GM20431 (cell line): ENCODE measurements at regions not wholly inside any gene's neighbourhood (a gene's known extent, or its start where the extent isn't known, plus 50 kb on each side); places are given as distances from the start of the nearest gene placed in this dataset.
"Not testable (repeated sequence)": the region's sequence is repeated elsewhere in the genome, so short reads cannot be mapped to it uniquely, and the experiment has no call there.

Source experiments
- in situ Hi-C: fragments of 300-500 bp; cut with MseI, MboI; formaldehyde crosslinking; loops from one replicate; pipeline ENCODE4 v1.15.0; 2020; ENCODE audit warnings: low sequenced_read_pairs; ENCODE audit not compliant: unreplicated experiment

DNA sequence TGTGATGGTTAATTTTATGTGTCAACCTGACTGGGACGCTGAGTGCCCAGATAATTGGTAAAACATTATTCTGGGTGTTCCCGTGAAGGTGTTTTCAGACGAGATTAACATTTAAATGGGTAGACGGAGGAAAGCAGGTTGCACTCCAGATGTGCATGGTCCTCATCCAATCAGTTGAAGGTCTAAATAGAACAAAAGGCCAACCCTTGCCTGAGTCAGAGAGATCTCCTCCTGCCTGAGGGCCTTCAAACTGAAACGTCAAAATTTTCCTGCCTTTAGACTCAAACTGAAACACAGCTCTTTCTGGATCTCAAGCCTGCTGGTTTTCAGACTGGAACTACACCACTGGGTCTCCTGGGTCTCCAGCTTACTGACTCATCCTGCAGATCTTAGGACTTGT, 73.5 kb downstream of the NPIPA8 start:
- in situ Hi-C loops, result not testable (repeated sequence)

GRCh38 chr16:18261848-18262247, 74.7 kb downstream of the NPIPA8 start:
- in situ Hi-C loops, result not testable (repeated sequence)

DNA sequence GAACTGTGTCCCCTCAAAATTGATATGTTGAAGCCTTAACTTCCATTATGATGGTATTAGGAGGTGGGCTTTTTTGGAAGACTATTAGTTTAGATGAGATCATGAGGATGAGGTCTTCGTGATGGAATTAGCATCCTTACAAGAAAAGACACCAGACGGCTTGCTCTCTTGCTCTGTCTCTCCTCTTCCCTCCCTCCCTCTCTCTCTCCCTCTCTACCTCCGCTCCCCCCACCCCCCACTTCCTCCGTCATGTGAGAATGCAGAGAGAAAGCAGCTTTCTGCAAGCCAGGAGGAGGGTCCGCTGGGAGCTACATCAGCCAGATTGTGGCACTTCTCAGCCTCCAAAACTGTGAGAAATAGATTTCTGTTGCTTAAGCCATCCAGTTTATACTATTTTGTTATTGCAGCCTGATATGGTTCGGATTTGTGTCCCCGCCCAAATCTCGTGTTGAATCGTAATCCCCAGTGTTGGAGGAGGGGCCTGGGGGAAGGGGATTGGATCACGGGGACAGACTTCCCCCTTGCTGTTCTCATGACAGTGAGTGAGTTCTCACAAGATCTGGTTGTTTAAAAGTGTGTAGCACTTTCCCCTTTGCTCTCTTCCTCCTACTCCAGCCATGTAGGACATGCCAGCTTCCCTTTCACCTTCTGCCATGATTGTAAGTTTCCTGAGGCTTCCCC, 76.9 kb downstream of the NPIPA8 start:
- in situ Hi-C loops, result not testable (repeated sequence)

- in situ Hi-C loops, result not testable (repeated sequence)
Measured at GRCh38 chr16:18252943-18253342, 83.6 kb downstream of the NPIPA8 start.

DNA sequence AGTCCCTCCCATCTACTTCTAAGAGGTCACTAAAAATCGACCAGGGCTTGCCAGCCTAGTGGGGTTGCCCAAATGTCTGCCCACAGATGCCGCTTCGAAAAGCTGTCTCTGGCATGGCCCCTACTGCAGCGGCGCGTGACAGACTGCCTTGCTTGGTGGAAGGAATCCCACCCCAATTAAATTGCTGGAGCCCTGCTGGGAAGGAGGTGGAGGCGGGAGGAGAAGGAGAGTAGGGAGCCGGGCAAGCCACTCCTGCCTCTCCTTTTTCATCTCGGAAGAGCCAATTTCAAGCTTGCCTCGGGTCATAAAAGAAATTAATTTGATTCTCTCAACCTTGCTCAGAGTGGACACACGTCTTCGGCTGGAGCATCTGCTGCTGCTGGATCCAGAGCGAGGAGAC, 106.0 kb downstream of the NPIPA8 start:
- in situ Hi-C loops, result not testable (repeated sequence)

- in situ Hi-C loops, result not testable (repeated sequence)
Measured at GRCh38 chr16:18222054-18223009, 114.2 kb downstream of the NPIPA8 start.

DNA sequence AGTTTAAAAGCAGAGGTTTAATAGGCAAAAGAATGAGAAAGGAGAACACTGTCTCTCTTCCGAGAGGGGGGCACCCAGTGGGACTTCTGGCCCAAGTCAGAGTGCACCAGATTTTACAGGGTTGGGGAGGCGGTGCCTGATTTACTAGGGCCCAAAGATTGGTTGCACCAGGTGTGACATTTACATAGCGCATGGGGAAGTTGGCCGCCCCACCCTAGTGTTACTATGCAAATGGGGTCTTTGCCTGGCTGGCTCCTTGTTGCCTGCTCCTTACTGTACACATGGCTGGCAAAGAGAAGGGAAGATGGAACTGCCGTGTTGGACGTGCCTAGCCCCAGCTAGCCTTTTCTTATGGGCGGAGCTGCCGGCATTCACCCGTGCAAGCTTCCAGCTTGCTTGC, 118.8 kb downstream of the NPIPA8 start:
- in situ Hi-C loops, result not testable (repeated sequence)

- in situ Hi-C loops, result not testable (repeated sequence)
Measured at GRCh38 chr16:18216814-18217213, 119.7 kb downstream of the NPIPA8 start.

DNA sequence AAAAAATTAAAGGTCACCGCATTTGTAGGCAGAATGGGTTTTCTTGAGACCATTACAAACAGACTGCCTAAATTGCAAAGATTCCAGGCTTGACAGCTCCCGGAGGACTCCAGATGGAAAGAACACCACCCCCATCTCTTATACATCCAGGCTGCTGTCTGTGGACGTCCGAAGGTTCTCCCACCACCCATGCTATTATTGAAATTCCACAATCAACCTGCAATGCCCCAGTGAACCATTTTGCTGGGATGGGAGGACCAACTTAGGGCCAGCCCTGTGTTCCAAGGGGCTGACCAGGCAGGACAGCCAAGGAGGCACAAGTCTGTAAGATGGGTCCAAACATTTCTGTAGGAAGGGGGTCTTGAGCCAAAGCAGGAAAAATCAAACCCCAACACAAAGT, 122.7 kb downstream of the NPIPA8 start:
- in situ Hi-C loops, result not testable (repeated sequence)

GRCh38 chr16:18211505-18211904, 125.0 kb downstream of the NPIPA8 start:
- in situ Hi-C loops, result not testable (repeated sequence)

GRCh38 chr16:18204786-18205185, 131.8 kb downstream of the NPIPA8 start:
- in situ Hi-C loops, result not testable (repeated sequence)

DNA sequence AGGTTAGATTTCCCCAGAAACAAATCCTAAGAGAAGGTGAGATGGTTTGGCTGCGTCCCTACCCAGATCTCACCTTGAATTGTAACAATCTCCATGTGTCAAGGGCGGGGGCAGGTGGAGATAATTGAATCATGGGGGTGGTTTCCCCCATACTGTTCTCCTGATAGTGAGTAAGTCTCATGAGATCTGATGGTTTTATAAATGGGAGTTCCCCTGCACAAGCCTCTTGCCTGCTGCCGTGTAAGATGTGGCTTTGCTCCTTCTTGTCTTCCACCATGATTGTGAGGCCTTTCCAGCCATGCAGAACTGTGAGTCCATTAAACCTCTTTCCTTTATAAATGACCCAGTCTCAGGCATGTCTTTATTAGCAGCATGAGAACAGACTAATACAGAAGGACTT, 132.2 kb downstream of the NPIPA8 start:
- in situ Hi-C loops, result not testable (repeated sequence)

DNA sequence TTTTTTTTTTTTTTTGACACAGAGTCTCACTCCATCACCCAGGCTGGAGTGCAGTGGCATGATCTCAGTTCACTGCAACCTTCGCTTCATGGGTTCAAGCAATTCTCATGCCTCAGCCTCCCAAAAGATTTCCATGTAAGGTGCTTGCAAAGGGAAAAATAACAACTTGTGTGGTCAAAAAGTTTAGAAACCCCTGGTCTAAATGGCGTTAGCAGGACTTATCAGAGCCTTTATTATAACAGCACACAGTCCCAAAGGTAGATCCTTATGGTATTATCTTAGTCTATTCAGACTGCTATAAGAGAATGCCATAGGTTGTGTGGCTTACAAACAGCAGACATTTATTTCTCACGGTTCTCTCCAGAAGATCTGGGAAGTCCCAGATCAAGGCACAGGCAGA, 135.0 kb downstream of the NPIPA8 start:
- in situ Hi-C loops, result not testable (repeated sequence)

DNA sequence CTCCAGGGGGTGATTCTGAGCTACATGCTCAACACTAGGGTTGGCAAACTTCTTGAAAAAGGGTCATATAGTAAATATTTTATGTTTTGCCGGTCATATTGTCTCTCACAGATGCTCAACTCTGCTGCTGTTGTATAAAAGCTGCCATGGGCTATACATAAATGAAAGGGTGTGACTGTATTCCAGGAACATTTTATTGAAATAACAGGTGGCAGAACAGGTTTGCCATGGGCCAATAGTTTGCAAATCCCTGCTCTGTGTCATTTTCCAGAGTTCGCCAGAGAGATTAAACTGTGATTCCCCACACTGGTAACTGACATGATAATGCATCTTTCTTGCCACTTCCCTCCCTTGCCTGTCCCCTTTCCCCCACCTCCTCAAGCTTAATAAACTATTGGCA, 144.1 kb downstream of the NPIPA8 start:
- in situ Hi-C loops, result not testable (repeated sequence)

DNA sequence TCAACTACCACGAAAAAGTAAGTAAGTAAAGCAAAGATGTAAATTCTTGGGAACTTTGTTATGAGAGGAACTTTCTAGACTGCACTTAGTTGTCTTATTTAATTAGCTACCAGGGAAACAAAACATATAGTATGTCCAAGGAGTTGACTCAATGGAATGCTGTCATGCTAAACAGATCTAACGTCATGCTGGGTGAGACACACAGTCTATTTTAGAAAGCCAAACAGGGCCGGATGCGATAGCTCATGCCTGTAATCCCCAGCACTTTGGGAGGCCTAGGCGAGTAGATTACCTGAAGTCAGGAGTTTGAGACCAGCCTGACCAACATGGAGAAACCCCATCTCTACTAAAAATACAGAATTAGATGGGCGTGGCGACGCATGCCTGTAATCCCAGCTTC, 146.4 kb downstream of the NPIPA8 start:
- in situ Hi-C loops, result not testable (repeated sequence)

DNA sequence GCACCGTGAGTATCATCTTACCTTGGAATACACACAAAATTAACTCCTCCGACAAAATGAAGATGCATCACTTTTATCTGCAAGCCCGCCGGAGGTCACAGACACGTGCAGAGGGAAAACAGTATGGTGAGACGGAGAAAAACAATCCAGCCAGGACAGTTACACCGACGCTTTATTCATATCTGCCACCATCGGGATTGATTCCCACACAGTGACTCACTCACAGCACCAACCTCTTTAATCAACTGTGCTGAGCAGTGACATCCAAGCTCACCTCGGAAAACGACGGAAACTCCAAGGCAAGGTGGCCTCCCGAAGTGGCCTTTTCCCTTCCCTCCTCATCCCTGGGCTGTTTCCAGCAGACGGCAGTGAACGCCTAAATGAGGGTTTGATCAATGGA, 151.8 kb downstream of the NPIPA8 start:
- in situ Hi-C loops, result not testable (repeated sequence)

DNA sequence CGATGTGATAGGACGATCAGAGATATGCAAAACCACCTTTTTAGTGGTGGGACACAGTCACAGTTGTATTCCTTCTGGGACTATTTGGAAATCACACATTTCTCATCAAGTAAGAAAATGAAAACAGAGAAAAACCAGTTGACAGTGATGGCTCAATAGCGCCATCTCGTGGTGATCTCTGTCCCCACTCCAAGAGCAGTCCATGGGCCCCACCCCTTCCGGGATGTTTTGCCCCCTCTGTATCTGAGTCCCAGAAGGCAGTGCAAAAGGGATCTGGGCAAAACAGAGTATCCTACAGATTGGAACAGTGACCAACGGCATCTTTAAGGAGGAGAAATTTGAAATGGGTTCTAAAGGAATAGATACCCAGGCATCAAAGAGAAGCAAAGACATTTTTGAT, 155.5 kb downstream of the NPIPA8 start:
- in situ Hi-C loops, result not testable (repeated sequence)

DNA sequence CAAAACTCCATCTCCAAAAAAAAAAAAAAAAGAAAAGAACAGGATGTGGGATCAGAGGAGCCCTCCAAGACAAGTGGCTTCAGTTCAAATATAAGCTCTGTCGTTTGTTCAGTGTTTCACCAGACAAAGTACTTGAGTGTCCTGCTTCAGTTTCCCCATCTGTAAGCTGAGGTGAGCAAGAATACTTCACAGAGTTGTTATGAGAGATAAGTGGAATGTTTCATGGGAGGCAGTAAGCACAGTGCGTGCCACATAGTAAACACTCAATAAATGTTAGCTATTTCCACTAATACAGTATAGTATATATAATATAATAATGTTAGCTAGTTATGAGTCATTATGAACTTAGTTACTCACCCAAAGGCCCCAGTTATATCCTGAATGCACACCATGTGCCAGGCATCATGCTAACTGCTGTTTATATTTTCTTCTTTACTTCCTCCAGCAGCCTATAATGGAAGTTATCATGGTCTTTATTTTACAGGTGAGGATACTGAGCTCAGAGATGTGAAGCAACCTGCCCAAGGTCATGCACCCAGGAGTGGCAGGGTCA, 162.5 kb downstream of the NPIPA8 start:
- in situ Hi-C loops, result not testable (repeated sequence)

DNA sequence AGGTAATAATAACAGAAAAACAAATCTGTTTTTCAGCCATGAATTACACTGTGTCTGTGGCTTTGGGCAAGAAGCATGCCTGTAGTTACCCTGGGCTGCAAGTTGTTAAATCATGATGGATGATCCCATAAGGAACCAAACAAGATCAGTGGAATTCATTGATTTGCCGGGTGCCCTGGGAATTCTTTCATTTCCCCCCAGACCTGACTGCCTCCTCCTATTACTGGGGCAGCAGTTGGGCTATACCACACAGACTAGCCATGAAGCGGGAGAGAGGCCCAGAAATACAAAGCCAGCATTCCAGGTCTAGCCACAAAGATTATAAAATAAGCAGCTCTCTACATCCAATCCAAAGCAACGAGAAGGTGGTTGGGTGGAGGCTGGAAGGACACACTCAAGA, 174.2 kb downstream of the NPIPA8 start:
- in situ Hi-C loops, result not testable (repeated sequence)

DNA sequence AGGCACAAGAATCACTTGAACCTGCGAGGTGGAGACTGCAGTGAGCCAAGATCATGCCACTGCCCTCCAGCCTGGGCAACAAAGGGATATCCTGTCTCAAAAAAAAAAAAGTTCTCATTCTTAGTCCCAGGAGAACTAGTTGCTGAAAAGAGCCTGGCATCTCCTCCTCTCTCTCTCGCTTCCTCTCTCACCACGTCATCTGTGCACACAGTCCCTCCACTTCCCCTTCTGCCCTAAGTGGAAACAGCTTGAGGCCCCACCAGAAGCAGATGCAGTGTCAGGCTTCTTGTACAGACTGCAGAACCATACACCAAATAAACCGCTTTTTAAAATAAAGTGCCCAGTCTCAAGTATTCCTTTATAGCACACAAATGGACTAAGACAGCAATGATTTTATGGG, 175.3 kb downstream of the NPIPA8 start:
- in situ Hi-C loops, result not testable (repeated sequence)

DNA sequence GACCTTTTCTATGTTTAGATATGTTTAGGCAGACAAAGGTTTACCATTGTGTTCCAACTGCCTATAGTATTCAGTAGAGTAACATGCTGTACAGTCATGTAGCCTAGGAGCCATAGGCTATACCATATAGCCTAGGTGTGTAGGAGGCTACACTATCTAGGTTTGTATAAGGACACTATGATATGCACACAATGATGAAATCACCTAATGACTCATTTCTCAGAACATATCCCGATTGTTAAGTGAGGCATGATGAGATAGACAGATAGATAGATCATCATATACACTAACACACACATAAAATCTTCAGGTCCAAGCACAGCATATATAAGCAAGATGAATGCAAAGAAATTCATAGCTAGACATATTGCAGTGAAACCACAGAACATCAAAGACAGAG, 177.4 kb downstream of the NPIPA8 start:
- in situ Hi-C loops, result not testable (repeated sequence)
